Fibroblast of pulmonary artery (primary cell): ENCODE measurements at regions not wholly inside any gene's neighbourhood (a gene's known extent, or its start where the extent isn't known, plus 50 kb on each side); places are given as distances from the start of the nearest gene placed in this dataset.

Experiments used
- DNase-seq: peaks from one replicate; pipeline ENCODE4 v3.0.0-alpha.2; 2010; ENCODE audit warnings: low read depth
- H3K4me3 ChIP-seq: replicated peaks from 2 replicates; pipeline ENCODE4 v1.5.1; 2011; ENCODE audit warnings: low read depth, mild to moderate bottlenecking, control low read depth, low read length, moderate library complexity
- TF ChIP-seq, protein P1 (sequence below): IDR thresholded peaks from 2 replicates; pipeline ENCODE4 v1.5.1; 2011; ENCODE audit warnings: mild to moderate bottlenecking, control low read depth, low read length, inconsistent platforms; ENCODE audit errors: missing control alignments

DNA sequence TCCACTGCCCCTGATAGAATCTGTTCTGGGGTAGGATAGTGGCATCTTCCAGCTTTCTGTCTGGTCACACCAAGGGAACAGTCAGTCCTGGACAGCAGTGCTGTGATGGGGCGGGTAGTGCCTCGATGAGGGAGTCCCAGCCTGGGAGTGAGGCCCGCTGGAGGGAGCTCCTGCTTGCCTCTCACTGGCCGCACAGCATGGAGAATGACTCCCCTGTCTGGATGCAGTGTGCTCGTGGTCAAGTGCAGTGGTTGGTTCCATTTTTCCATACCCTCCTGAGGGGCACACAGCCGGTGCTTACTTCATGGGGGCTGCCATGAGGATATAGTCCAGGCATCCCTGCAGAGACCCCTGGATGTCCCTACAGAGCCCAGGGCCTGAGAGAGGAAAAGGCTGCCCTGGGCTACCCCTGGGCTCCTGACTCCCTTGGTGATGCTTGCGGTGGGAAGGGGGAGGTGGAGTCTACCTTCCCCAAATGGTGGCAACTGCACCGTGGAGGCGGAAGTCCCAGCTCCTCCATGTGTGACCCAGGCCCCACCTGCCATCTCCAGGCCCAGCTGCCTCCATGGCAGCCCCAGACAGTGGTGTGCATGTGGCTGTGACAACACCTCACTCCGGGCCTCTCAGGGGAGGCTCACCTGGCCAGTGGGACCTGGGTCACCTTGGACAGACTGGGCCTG is 212.5 kb downstream of the GLI2 start:
- no peak overlapping the region for H3K4me3 ChIP-seq
- TF ChIP-seq, protein P1, sequence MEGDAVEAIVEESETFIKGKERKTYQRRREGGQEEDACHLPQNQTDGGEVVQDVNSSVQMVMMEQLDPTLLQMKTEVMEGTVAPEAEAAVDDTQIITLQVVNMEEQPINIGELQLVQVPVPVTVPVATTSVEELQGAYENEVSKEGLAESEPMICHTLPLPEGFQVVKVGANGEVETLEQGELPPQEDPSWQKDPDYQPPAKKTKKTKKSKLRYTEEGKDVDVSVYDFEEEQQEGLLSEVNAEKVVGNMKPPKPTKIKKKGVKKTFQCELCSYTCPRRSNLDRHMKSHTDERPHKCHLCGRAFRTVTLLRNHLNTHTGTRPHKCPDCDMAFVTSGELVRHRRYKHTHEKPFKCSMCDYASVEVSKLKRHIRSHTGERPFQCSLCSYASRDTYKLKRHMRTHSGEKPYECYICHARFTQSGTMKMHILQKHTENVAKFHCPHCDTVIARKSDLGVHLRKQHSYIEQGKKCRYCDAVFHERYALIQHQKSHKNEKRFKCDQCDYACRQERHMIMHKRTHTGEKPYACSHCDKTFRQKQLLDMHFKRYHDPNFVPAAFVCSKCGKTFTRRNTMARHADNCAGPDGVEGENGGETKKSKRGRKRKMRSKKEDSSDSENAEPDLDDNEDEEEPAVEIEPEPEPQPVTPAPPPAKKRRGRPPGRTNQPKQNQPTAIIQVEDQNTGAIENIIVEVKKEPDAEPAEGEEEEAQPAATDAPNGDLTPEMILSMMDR = no peak
- DNase-seq = no peak

DNA sequence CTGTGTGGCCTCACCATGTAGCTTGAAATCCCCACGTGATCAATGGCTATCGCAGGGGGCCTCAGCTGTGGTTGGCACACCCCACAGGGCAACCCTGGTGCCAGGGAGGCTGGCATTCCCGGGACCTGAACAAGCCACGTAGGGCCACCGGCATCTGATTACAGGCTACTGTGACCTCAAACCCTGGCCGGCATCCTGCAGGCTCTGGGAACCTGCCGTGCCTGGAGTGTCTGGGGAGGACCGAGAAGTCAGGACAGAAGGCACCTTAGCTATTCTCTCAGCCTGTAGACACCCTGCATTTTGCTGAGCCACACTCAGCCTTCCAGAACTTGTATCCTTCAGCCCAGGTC is 213.0 kb downstream of the GLI2 start:
- H3K4me3 ChIP-seq = no peak overlapping the region
- TF ChIP-seq, protein P1 = no peak
- DNase-seq = no peak

- no peak overlapping the region for H3K4me3 ChIP-seq
- TF ChIP-seq, protein P1 = peak; percentile 34
- no peak for DNase-seq
These were observed 213.6 kb downstream of the GLI2 start for GRCh38 chr2:120949027-120949956.

DNA sequence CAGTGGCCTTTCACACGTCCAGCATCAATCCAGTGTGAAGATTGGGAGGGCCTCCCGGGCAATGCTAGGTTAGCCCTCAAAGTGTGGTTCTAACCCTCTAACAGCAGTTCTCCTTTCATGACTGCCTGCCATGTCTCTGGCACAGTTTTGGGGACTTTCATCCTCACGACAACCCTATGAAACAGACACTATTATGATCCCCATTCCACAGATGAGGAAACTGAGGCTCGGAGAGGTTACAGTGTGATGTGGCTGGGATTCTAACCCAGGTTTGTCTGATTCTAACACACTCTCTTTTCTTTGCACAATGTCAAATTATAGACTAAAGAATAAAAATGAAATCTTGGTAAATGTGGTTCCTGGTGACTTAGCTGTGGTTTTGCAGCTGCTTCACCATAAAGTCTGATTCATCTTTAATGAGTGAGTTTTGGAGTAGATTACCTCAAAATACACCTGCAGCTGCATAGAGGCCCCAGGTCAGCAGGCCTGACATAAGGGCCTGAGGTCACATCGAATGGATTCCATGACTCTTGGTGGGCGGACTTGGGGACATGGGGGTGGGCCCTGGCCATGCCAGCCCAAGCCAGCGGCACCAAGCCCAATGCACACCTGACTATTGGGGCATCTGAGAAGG is 214.4 kb downstream of the GLI2 start:
- TF ChIP-seq, protein P1 = no peak
- no peak for DNase-seq

DNA sequence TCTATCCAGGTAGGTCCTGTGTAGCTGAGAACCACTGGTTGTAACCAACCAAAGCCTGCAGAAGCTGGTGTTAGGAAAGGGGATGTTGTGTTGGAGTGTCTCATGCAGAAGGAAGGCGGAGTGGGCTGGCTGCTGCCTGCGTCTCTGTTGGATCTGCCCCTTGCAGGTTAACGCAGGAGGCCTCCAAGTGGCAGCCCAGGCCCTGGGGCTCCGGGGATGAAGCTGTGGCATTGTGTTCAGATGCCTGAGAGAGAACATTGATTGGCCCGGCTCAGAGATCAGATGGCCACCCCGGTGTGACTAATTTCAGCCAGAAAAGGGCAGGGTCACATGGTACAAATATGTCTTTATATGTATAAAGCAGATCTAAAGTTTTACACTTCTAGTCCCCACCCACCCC is 216.0 kb downstream of the GLI2 start:
- TF ChIP-seq, protein P1 = no peak
- H3K4me3 ChIP-seq = no peak overlapping the region
- DNase-seq = no peak

More for the DNA sequence above, 214.4 kb downstream of the GLI2 start:
- H3K4me3 ChIP-seq = no peak overlapping the region

DNA sequence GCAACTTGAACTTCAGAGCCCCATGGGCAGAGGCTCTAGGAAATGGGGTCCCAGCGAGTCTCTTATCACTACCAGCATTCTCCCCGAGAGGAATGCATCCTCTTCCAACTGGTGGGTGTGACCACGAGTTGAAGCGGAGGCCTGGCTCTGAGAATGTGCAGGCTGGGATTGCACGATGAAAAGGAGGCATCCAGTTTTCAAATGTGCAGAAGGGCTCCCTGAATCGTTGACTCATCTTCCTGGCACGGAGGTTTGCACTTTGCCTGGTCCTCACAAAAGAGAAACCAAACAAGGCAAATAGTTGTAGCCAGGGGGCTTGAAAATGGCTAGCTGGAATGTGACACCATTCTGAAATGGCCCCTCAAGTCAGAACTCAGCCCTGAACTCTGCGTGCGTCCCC is 216.7 kb downstream of the GLI2 start:
- TF ChIP-seq, protein P1 = no peak
- peak; percentile 65 for DNase-seq
- no peak overlapping the region for H3K4me3 ChIP-seq
